Sigmoid colon (tissue), 6 donors: ENCODE measurements at regions not wholly inside any gene's neighbourhood (a gene's known extent, or its start where the extent isn't known, plus 50 kb on each side); places are given as distances from the start of the nearest gene placed in this dataset.

ENCODE experiments used
- DNase-seq: peaks from one replicate; pipeline ENCODE4 v3.0.0-alpha.2; 2019
- H3K27ac ChIP-seq, 4 donors: fragments of 200-600 bp; sonication (generic); one replicate each; pipeline ENCODE4 v1.5.1; 2016 to 2019; ENCODE audit warnings: mild to moderate bottlenecking in 1 of 4
- H3K27me3 ChIP-seq, 3 donors: fragments of 200-600 bp; sonication (generic); one replicate each; pipeline ENCODE4 v1.5.1; 2019; ENCODE audit warnings: mild to moderate bottlenecking in 1 of 3
- H3K36me3 ChIP-seq, 4 donors: fragments of 200-600 bp; sonication (generic); one replicate each; pipeline ENCODE4 v1.5.1; 2016 to 2019
- H3K4me1 ChIP-seq, 4 donors: fragments of 200-600 bp; sonication (generic); one replicate each; pipeline ENCODE4 v1.5.1; 2017 to 2019
- H3K4me3 ChIP-seq, 4 donors: fragments of 200-600 bp; sonication (generic); one replicate each; pipeline ENCODE4 v1.5.1; 2017 to 2019; ENCODE audit warnings: mild to moderate bottlenecking in 2 of 4, moderate library complexity in 1 of 4
- H3K9me3 ChIP-seq, 4 donors: fragments of 200-600 bp in 3 of 4; sonication (generic) in 3 of 4; one replicate each; pipeline versions ENCODE4 v1.5.1 to v1.6.1; 2013 to 2019
- CTCF ChIP-seq, 4 experiments: fragments of 450-650 bp in 3 of 4; fragments of 200-600 bp in 1 of 4; IDR thresholded peaks; one replicate each; pipeline ENCODE4 v1.5.1; 2016 to 2019; ENCODE audit warnings: antibody characterized with exemption in 4 of 4, mild to moderate bottlenecking in 3 of 4, moderate library complexity in 2 of 4
- EP300 ChIP-seq, 4 donors: sonication (generic); formaldehyde crosslinking; IDR thresholded peaks; one replicate each; pipeline ENCODE4 v1.6.1; 2017; ENCODE audit warnings: antibody characterized with exemption in 4 of 4
- POLR2A ChIP-seq, 2 donors: fragments of 450-650 bp; IDR thresholded peaks; one replicate each; pipeline ENCODE4 v1.6.1; 2016; ENCODE audit warnings: antibody characterized with exemption in 2 of 2, mild to moderate bottlenecking in 2 of 2, moderate library complexity in 2 of 2
- POLR2AphosphoS5 ChIP-seq, 4 donors: sonication (generic); formaldehyde crosslinking; IDR thresholded peaks; one replicate each; pipeline ENCODE4 v1.6.1; 2017; ENCODE audit warnings: antibody characterized with exemption in 4 of 4
- WGBS, 2 donors: extraction: QIAGEN DNeasy Blood & Tissue Kit; methylation state at CpG; one replicate each; pipeline ENCODE4 v1.1.7; 2013; 5-methylcytosine and 5-hydroxymethylcytosine counted together
- intact Hi-C: fragments of 100-400 bp; cut with DNase I; formaldehyde crosslinking; loops from one replicate; pipeline ENCODE4 v1.15.1; 2023
- donor health status: healthy with polysubstance abuse.
- donor health status: healthy.

- 62% methylated on average over 3 of the region's 3 CpGs for WGBS, 2 donors
These were observed 101.3 kb downstream of the GADD45G start for GRCh38 chr9:89706086-89706485.

DNA sequence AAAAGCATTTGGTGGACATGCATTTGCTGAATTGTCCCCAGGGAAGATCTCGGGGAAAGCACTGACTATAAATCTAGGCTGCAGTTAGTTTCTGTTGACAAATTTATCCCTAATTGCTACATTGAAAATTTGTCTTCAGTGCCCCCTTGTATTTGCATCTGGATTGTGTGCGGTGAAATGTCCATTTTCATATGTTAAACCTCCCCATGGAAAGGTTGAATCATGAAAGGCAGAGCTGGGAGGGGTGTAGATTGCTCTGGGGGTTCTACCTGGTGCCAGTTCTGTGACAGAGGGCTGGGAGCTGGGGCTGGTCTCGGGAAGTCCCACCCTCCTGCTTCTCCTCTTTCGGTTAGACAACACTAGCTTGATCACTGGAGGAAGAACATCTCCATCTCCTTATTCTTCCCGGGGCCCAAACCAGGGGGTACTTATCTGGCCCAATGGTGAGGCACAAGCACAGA, 101.9 kb downstream of the GADD45G start:
- 67 to 69% methylated on average over 5 of the region's 5 CpGs for WGBS, 2 donors
- Histone ChIP-seq H3K27me3 (no peaks in the 10 kb centered on the region), H3K4me3 (no peak overlapping the region), H3K9me3 (no peaks in the 10 kb centered on the region), H3K36me3 (no peaks in the 10 kb centered on the region), H3K4me1 (peaks cover 0 to 8% (median 0%) of the 10 kb centered on the region in 4 donors), H3K27ac (no peak overlapping the region)
- intact Hi-C loops, result no loop called here
- no peak for DNase-seq
- TF ChIP-seq POLR2AphosphoS5 (IDR thresholded peaks at IDR 0.05), result no peak
- no peak for TF ChIP-seq CTCF (IDR thresholded peaks at IDR 0.05)

More at GRCh38 chr9:89706086-89706485, 101.3 kb downstream of the GADD45G start:
- Histone ChIP-seq H3K27me3 (no peaks in the 10 kb centered on the region), H3K27ac (no peak overlapping the region), H3K4me3 (no peak overlapping the region), H3K4me1 (peaks cover 0 to 3% (median 0%) of the 10 kb centered on the region in 4 donors), H3K9me3 (no peaks in the 10 kb centered on the region), H3K36me3 (no peaks in the 10 kb centered on the region)
- DNase-seq, result no peak
- intact Hi-C loops, result no loop called here
- TF ChIP-seq POLR2AphosphoS5 (IDR thresholded peaks at IDR 0.05) (no peak), POLR2A (IDR thresholded peaks at IDR 0.05) (no peak), CTCF (IDR thresholded peaks at IDR 0.05) (no peak), EP300 (IDR thresholded peaks at IDR 0.05) (no peak)

GRCh38 chr9:89710697-89711096, 105.9 kb downstream of the GADD45G start:
- no peak for DNase-seq
- Histone ChIP-seq H3K9me3 (no peaks in the 10 kb centered on the region), H3K4me1 (peaks cover 0 to 8% (median 0%) of the 10 kb centered on the region in 4 donors), H3K27me3 (no peaks in the 10 kb centered on the region), H3K4me3 (no peak overlapping the region), H3K36me3 (no peaks in the 10 kb centered on the region), H3K27ac (peak overlapping the region in 1 of 4 donors; percentile 28)
- TF ChIP-seq POLR2AphosphoS5 (IDR thresholded peaks at IDR 0.05) (peak; percentile 17 to 60 (median 52)), CTCF (IDR thresholded peaks at IDR 0.05) (no peak)
- 76 to 84% methylated on average over 6 of the region's 6 CpGs for WGBS, 2 donors
- intact Hi-C loops, result no loop called here

DNA sequence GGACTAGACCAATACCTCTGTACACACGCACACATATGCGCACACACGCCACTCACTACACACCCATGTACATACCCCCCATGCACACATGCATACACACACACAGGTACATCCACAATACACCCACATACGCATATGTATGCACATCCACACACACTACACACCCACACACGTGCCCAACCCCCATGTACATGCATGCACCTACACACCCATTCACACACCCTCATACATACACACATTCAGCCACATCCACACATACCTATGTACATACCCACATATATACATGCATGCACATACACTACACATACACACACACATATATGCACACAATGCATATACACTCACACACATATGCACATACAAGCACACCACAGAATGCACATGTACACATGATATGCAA, 107.1 kb downstream of the GADD45G start:
- no peak for DNase-seq
- TF ChIP-seq EP300 (IDR thresholded peaks at IDR 0.05), result no peak
- TF ChIP-seq POLR2A (IDR thresholded peaks at IDR 0.05), result no peak
- TF ChIP-seq POLR2AphosphoS5 (IDR thresholded peaks at IDR 0.05), result no peak
- TF ChIP-seq CTCF (IDR thresholded peaks at IDR 0.05), result no peak
- Histone ChIP-seq H3K36me3 (no peaks in the 10 kb centered on the region), H3K9me3 (no peaks in the 10 kb centered on the region), H3K27me3 (no peaks in the 10 kb centered on the region), H3K4me1 (peaks cover 0 to 8% (median 0%) of the 10 kb centered on the region in 4 donors), H3K27ac (no peak overlapping the region), H3K4me3 (no peak overlapping the region)
- intact Hi-C loops, result no loop called here
- WGBS, 2 donors, result 67 to 69% methylated on average over 5 of the region's 5 CpGs

DNA sequence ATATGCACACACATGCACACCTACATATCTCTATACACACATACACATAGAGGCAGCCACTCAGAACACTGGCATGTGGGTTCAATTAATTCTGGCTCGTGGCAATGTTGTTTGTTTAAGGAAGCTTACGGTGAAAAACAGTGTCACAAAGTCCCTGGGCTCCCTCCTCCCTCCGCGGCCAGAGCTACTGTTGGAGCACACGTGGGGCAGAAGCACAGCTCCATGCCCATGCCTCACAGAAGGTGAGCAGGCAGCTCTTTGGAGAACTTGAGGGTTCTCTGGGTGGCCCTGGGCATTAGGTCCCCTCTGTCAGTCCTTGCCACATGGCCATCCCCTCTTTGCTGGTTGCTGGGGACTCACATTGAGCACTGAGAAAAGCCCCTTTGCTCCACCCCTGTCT, 107.5 kb downstream of the GADD45G start:
- 55 to 83% methylated on average over 5 of the region's 5 CpGs for WGBS, 2 donors
- H3K9me3 ChIP-seq, result no peaks in the 10 kb centered on the region
- intact Hi-C loops, result no loop called here
- H3K27me3 ChIP-seq, result no peaks in the 10 kb centered on the region
- no peak overlapping the region for H3K27ac ChIP-seq
- H3K4me1 ChIP-seq, result peaks cover 0 to 8% (median 0%) of the 10 kb centered on the region in 4 donors
- H3K36me3 ChIP-seq, result no peaks in the 10 kb centered on the region
- no peak for DNase-seq
- no peak for TF ChIP-seq POLR2A (IDR thresholded peaks at IDR 0.05)
- TF ChIP-seq POLR2AphosphoS5 (IDR thresholded peaks at IDR 0.05), result no peak
- TF ChIP-seq CTCF (IDR thresholded peaks at IDR 0.05), result no peak
- TF ChIP-seq EP300 (IDR thresholded peaks at IDR 0.05), result no peak
- no peak overlapping the region for H3K4me3 ChIP-seq
